Activated CD8-positive, alpha-beta T cell treated with anti-CD3 and anti-CD28 coated beads for 36 hours (primary cell): ENCODE measurements at regions not wholly inside any gene's neighbourhood (a gene's known extent, or its start where the extent isn't known, plus 50 kb on each side); places are given as distances from the start of the nearest gene placed in this dataset.
"Not testable (repeated sequence)": the region's sequence is repeated elsewhere in the genome, so short reads cannot be mapped to it uniquely, and the experiment has no call there.

Source experiments
- ATAC-seq: fragments of 200-7000 bp; cut with Tn5 transposase; one replicate; pipeline ENCODE4 v1.10.0; 2021; ENCODE audit warnings: mild to moderate bottlenecking, moderate library complexity
- CTCF ChIA-PET: fragments of 350-600 bp; sonication (Branson Sonifier 250); formaldehyde crosslinking; loops from one replicate; lab custom pipeline; 2021; ENCODE audit warnings: antibody characterized with exemption; lab: Charles Lee
- POLR2A ChIA-PET: fragments of 350-600 bp; sonication (Branson Sonifier 250); formaldehyde crosslinking; loops from one replicate; lab custom pipeline; 2021; ENCODE audit warnings: antibody characterized with exemption; lab: Charles Lee
- DNase-seq: peaks from one replicate; pipeline ENCODE4 v3.0.0-alpha.2; 2020
- H3K27ac Mint-ChIP-seq: one replicate; pipeline ENCODE4 v1.8.0; 2021; ENCODE audit warnings: mild to moderate bottlenecking, mixed read lengths
- H3K27me3 Mint-ChIP-seq: one replicate; pipeline ENCODE4 v1.8.0; 2021; ENCODE audit warnings: mixed read lengths
- H3K36me3 Mint-ChIP-seq: one replicate; pipeline ENCODE4 v1.8.0; 2021; ENCODE audit warnings: low read depth, mixed read lengths
- H3K4me1 Mint-ChIP-seq: one replicate; pipeline ENCODE4 v1.8.0; 2021; ENCODE audit warnings: low read depth, mixed read lengths
- H3K4me3 Mint-ChIP-seq: one replicate; pipeline ENCODE4 v1.8.0; 2021; ENCODE audit warnings: mild to moderate bottlenecking, moderate library complexity, mixed read lengths
- H3K9me3 Mint-ChIP-seq: one replicate; pipeline ENCODE4 v1.8.0; 2021; ENCODE audit warnings: mixed read lengths
- CTCF ChIP-seq: fragments of 200-600 bp; IDR thresholded peaks from one replicate; pipeline ENCODE4 v1.8.0; 2022; ENCODE audit warnings: antibody characterized with exemption, mild to moderate bottlenecking
- intact Hi-C: fragments of 100-400 bp; cut with micrococcal nuclease; formaldehyde crosslinking; loops from one replicate; pipeline ENCODE4 v1.10.0; 2022

- no peaks in the 10 kb centered on the region for H3K9me3 Mint-ChIP-seq
- no peak overlapping the region for H3K27ac Mint-ChIP-seq
- CTCF ChIA-PET: interaction anchor here (2.4 kb wide), 1 partner anchor 247 kb away, joined by 7 read pairs; no protein-coding TSS in a partner anchor
- DNase-seq (no peak), ATAC-seq (no peak)
- no peak overlapping the region for H3K4me3 Mint-ChIP-seq
- TF ChIP-seq CTCF: no peak
- H3K27me3 Mint-ChIP-seq: peaks cover 8% of the 10 kb centered on the region
- no peaks in the 10 kb centered on the region for H3K36me3 Mint-ChIP-seq
- H3K4me1 Mint-ChIP-seq: no peaks in the 10 kb centered on the region
- intact Hi-C loops: no loop called here
- POLR2A ChIA-PET: no interaction called here
Observed at GRCh38 chr13:44730851-44731250, 154.7 kb upstream of the TSC22D1 start.

GRCh38 chr13:44730099-44730498 is 154.0 kb upstream of the TSC22D1 start:
- no peak for ATAC-seq
- Mint-ChIP-seq H3K9me3 (no peaks in the 10 kb centered on the region), H3K4me3 (no peak overlapping the region), H3K27me3 (peaks cover 8% of the 10 kb centered on the region), H3K36me3 (no peaks in the 10 kb centered on the region), H3K4me1 (no peaks in the 10 kb centered on the region), H3K27ac (no peak overlapping the region)
- intact Hi-C loops: no loop called here
- no peak for DNase-seq
- no peak for TF ChIP-seq CTCF
- ChIA-PET POLR2A (no interaction called here), CTCF (interaction anchor here (2.4 kb wide), 1 partner anchor 247 kb away, joined by 7 read pairs; no protein-coding TSS in a partner anchor)

GRCh38 chr13:44727591-44727990 is 151.5 kb upstream of the TSC22D1 start:
- POLR2A ChIA-PET: not testable (repeated sequence)

GRCh38 chr13:44726778-44727177 is 150.6 kb upstream of the TSC22D1 start:
- H3K27me3 Mint-ChIP-seq: peaks cover 5% of the 10 kb centered on the region
- no peak overlapping the region for H3K27ac Mint-ChIP-seq
- ATAC-seq (no peak), DNase-seq (no peak)
- H3K9me3 Mint-ChIP-seq: peaks cover 1% of the 10 kb centered on the region
- CTCF ChIA-PET: no interaction called here
- no peak overlapping the region for H3K4me3 Mint-ChIP-seq
- POLR2A ChIA-PET: no interaction called here
- intact Hi-C loops: no loop called here
- H3K36me3 Mint-ChIP-seq: no peaks in the 10 kb centered on the region
- H3K4me1 Mint-ChIP-seq: no peaks in the 10 kb centered on the region
- TF ChIP-seq CTCF: no peak

More at GRCh38 chr13:44727591-44727990, 151.5 kb upstream of the TSC22D1 start:
- intact Hi-C loops, H3K9me3 Mint-ChIP-seq, ATAC-seq, H3K4me1 Mint-ChIP-seq, H3K27ac Mint-ChIP-seq, H3K4me3 Mint-ChIP-seq, DNase-seq, H3K36me3 Mint-ChIP-seq, CTCF ChIA-PET, H3K27me3 Mint-ChIP-seq: not testable (repeated sequence)

- intact Hi-C loops: no loop called here
- no peaks in the 10 kb centered on the region for H3K4me1 Mint-ChIP-seq
- peaks cover 2% of the 10 kb centered on the region for H3K9me3 Mint-ChIP-seq
- CTCF ChIA-PET: no interaction called here
- H3K27ac Mint-ChIP-seq: no peak overlapping the region
- no peak for TF ChIP-seq CTCF
- POLR2A ChIA-PET: no interaction called here
- H3K36me3 Mint-ChIP-seq: no peaks in the 10 kb centered on the region
- ATAC-seq: no peak
- peaks cover 2% of the 10 kb centered on the region for H3K27me3 Mint-ChIP-seq
- no peak for DNase-seq
- no peak overlapping the region for H3K4me3 Mint-ChIP-seq
Observed at GRCh38 chr13:44726214-44726613, 150.1 kb upstream of the TSC22D1 start.
